ENCODE measurements at regions not wholly inside any gene's neighbourhood (a gene's known extent, or its start where the extent isn't known, plus 50 kb on each side); places are given as distances from the start of the nearest gene placed in this dataset.

DNA sequence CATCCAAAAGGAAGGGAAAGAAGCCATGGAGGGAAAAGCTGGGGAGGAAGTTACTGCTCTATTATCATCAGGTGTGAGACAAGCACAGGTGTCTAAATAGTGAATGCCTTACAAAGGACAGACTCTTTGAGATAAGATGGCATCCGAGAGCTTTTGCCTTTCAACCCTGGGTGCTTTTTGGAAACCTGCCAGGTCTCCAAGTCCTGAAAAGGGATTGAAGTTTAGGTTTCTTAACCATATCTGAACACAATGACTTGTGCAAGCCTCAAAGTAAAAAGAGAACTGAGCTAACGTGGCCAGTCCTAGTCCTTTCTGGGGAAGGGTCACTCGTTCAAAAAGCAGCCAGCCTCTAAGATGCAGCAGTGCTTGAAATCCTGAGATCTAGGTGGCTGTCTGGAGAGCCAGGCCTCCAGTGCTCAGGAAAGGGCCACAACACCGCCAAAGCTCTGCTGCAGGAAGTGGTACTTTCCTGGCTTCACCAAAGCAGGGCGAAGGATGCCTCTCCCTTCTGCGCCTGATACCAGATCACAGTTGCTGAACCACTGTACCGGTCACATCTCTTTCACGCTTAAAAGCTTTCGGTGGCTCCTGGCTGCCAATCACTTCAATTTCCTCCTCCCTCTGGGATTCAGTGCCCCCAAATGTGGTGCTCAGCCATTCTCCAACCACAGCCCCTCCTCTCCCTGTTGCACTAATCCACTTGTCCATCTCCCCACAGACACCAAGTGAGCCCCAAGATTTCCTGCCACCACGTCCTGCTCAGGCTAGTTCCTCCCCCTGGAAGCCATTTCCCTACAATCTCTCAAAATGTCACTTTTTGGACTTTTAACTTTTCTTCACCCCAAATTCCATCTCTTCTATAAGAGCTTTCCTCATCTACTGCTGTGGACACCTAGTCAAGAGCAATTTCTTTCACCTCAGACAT is 104.1 kb upstream of the LPP start:
- Histone ChIP-seq H3K4me2 (peak overlapping the region; percentile 73), H4K20me1 (no peaks in the 10 kb centered on the region), H3K27ac (peak overlapping the region; percentile 34; the same call in 1 of the 2 replicates), H3K9ac (peak overlapping the region; percentile 12; the same call in 1 of the 2 replicates), H3K27me3 (no peaks in the 10 kb centered on the region), H3K4me1 (peaks cover 52% of the 10 kb centered on the region), H3K4me3 (no peak overlapping the region), H3K36me3 (no peaks in the 10 kb centered on the region), H3K9me3 (0 out of 2 replicates have a peak, but pooled peaks cover 4% of the 10 kb centered on the region)
- TF ChIP-seq Cebpa-rat (IDR thresholded peaks at IDR 0.05) = no peak

DNA sequence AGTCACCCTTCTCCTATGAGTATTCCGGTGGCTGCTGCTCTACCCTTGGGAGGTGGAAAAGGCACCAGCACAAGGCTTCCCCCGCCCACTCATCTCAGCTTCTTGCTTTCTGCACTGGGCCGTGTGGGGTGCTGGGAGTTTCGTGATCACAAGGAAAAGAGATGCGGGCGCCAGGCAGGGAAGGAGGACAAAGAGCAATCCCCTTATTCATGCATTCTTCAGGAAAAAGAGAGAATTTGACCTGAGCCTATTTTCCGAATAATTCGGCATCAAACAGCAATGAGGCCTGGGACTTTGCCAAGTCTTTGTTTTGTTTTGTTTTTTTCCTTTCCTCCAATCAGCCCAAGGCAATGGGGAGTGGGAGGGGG is 102.2 kb upstream of the LPP start:
- H3K4me3 ChIP-seq = no peak overlapping the region
- H3K27ac ChIP-seq = no peak overlapping the region
- no peaks in the 10 kb centered on the region for H3K27me3 ChIP-seq
- no peak for TF ChIP-seq Cebpa-rat (IDR thresholded peaks at IDR 0.05)
- H3K9me3 ChIP-seq = 0 out of 2 replicates have a peak, but pooled peaks cover 4% of the 10 kb centered on the region
- no peak overlapping the region for H3K4me2 ChIP-seq
- no peak overlapping the region for H3K9ac ChIP-seq
- H3K36me3 ChIP-seq = no peaks in the 10 kb centered on the region
- H3K4me1 ChIP-seq = peaks cover 52% of the 10 kb centered on the region
- no peaks in the 10 kb centered on the region for H4K20me1 ChIP-seq

- Histone ChIP-seq H4K20me1 (no peaks in the 10 kb centered on the region), H3K27me3 (no peaks in the 10 kb centered on the region), H3K9ac (no peak overlapping the region), H3K36me3 (no peaks in the 10 kb centered on the region), H3K9me3 (0 out of 2 replicates have a peak, but pooled peaks cover 4% of the 10 kb centered on the region), H3K4me2 (peak overlapping the region; percentile 15; the same call in 1 of the 2 replicates), H3K4me1 (peaks cover 52% of the 10 kb centered on the region), H3K4me3 (no peak overlapping the region), H3K27ac (peak overlapping the region; percentile 11; the same call in 1 of the 2 replicates)
- no peak for TF ChIP-seq Cebpa-rat (IDR thresholded peaks at IDR 0.05)
Observed at GRCh38 chr3:188052169-188053035, 101.6 kb upstream of the LPP start.

- H3K36me3 ChIP-seq = no peaks in the 10 kb centered on the region
- H3K4me2 ChIP-seq = no peak overlapping the region
- no peaks in the 10 kb centered on the region for H4K20me1 ChIP-seq
- no peaks in the 10 kb centered on the region for H3K27me3 ChIP-seq
- 0 out of 2 replicates have a peak, but pooled peaks cover 4% of the 10 kb centered on the region for H3K9me3 ChIP-seq
- H3K27ac ChIP-seq = no peak overlapping the region
- no peak overlapping the region for H3K9ac ChIP-seq
- TF ChIP-seq Cebpa-rat (IDR thresholded peaks at IDR 0.05) = peak; percentile 26; the same call in 1 of the 2 replicates
- peaks cover 48% of the 10 kb centered on the region for H3K4me1 ChIP-seq
- H3K4me3 ChIP-seq = no peak overlapping the region
Observed at GRCh38 chr3:188053036-188053340, 101.0 kb upstream of the LPP start.

GRCh38 chr3:188053710-188054380 is 100.1 kb upstream of the LPP start:
- 0 out of 2 replicates have a peak, but pooled peaks cover 4% of the 10 kb centered on the region for H3K9me3 ChIP-seq
- no peaks in the 10 kb centered on the region for H4K20me1 ChIP-seq
- H3K36me3 ChIP-seq = no peaks in the 10 kb centered on the region
- no peaks in the 10 kb centered on the region for H3K27me3 ChIP-seq
- H3K9ac ChIP-seq = no peak overlapping the region
- H3K4me2 ChIP-seq = no peak overlapping the region
- peaks cover 39% of the 10 kb centered on the region for H3K4me1 ChIP-seq
- H3K4me3 ChIP-seq = no peak overlapping the region
- TF ChIP-seq Cebpa-rat (IDR thresholded peaks at IDR 0.05) = no peak
- no peak overlapping the region for H3K27ac ChIP-seq

GRCh38 chr3:188054541-188054940 is 99.4 kb upstream of the LPP start:
- peaks cover 32% of the 10 kb centered on the region for H3K4me1 ChIP-seq
- no peak overlapping the region for H3K4me2 ChIP-seq
- 0 out of 2 replicates have a peak, but pooled peaks cover 4% of the 10 kb centered on the region for H3K9me3 ChIP-seq
- H3K36me3 ChIP-seq = no peaks in the 10 kb centered on the region
- no peak overlapping the region for H3K4me3 ChIP-seq
- no peaks in the 10 kb centered on the region for H3K27me3 ChIP-seq
- H4K20me1 ChIP-seq = no peaks in the 10 kb centered on the region
- H3K9ac ChIP-seq = no peak overlapping the region
- no peak for TF ChIP-seq Cebpa-rat (IDR thresholded peaks at IDR 0.05)
- H3K27ac ChIP-seq = no peak overlapping the region

GRCh38 chr3:188055388-188055787 is 98.6 kb upstream of the LPP start:
- H3K9ac ChIP-seq = no peak overlapping the region
- no peak for TF ChIP-seq Cebpa-rat (IDR thresholded peaks at IDR 0.05)
- H3K36me3 ChIP-seq = no peaks in the 10 kb centered on the region
- no peak overlapping the region for H3K4me2 ChIP-seq
- H3K4me1 ChIP-seq = peaks cover 24% of the 10 kb centered on the region
- 0 out of 2 replicates have a peak, but pooled peaks cover 4% of the 10 kb centered on the region for H3K9me3 ChIP-seq
- no peaks in the 10 kb centered on the region for H3K27me3 ChIP-seq
- H3K4me3 ChIP-seq = no peak overlapping the region
- H4K20me1 ChIP-seq = no peaks in the 10 kb centered on the region
- H3K27ac ChIP-seq = no peak overlapping the region

DNA sequence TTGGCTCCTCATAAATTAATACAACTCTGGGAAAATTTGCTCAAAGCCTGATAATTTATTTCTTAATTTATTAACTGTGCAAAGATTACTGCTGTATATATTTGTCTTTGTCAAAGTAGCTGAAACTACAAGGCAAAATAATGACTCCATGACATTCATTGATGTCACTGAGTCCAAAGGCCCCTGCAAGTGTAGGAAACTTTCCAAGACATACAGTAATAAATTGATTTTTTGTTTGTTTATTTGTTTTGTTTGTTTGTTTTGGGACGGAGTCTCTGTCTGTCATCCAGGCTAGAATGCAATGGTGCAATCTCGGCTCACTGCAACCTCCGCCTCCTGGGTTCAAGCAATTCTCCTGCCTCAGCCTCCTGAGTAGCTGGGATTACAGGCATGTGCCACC is 96.8 kb upstream of the LPP start:
- TF ChIP-seq Cebpa-rat (IDR thresholded peaks at IDR 0.05) = no peak
- Histone ChIP-seq H3K4me1 (peaks cover 15% of the 10 kb centered on the region), H3K27me3 (no peaks in the 10 kb centered on the region)

DNA sequence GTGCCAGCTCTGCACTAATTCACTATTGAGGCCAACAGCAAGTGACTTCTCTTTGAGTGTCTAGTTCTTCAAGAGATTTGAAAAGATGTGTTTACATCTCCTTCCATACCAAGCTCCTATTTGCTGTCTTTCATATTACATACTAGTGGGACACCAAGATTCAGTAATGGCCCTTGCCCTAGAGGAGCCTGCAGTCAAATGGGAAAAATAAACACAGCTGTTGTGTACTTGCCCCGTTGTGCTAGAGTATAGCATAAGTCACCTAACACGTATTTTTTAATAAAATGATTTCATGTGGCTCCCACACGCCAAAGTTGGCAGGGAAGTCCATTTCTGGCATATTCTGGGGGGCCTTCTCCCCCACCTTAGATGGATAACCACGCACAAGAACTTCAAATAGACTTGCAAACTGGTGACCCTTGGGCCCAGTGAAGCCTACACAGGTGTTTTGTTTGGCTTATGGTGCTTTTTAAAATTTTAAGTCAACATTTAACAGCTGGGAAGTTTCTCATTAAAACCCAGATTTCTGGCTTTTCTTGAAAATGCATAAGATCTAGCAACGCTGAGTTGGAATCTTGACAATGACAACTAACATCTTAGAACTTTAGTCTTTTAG is 95.3 kb upstream of the LPP start:
- Histone ChIP-seq H3K4me1 (peaks cover 7% of the 10 kb centered on the region; the same call in 1 of the 2 replicates), H4K20me1 (no peaks in the 10 kb centered on the region)

More for the DNA sequence above, 96.8 kb upstream of the LPP start:
- no peaks in the 10 kb centered on the region for H3K36me3 ChIP-seq
- 0 out of 2 replicates have a peak, but pooled peaks cover 4% of the 10 kb centered on the region for H3K9me3 ChIP-seq
- no peak overlapping the region for H3K4me3 ChIP-seq
- H3K27ac ChIP-seq = no peak overlapping the region
- H4K20me1 ChIP-seq = no peaks in the 10 kb centered on the region
- H3K9ac ChIP-seq = no peak overlapping the region
- H3K4me2 ChIP-seq = no peak overlapping the region

More for the DNA sequence above, 95.3 kb upstream of the LPP start:
- Histone ChIP-seq H3K4me2 (no peak overlapping the region), H3K27ac (no peak overlapping the region), H3K36me3 (no peaks in the 10 kb centered on the region), H3K9ac (no peak overlapping the region), H3K4me3 (no peak overlapping the region), H3K9me3 (0 out of 2 replicates have a peak, but pooled peaks cover 4% of the 10 kb centered on the region), H3K27me3 (no peaks in the 10 kb centered on the region)
- TF ChIP-seq Cebpa-rat (IDR thresholded peaks at IDR 0.05) = no peak

Data from BLaER1 (cell line).